ENCODE measurements at regions not wholly inside any gene's neighbourhood (a gene's known extent, or its start where the extent isn't known, plus 50 kb on each side); places are given as distances from the start of the nearest gene placed in this dataset.
"Not testable (repeated sequence)": the region's sequence is repeated elsewhere in the genome, so short reads cannot be mapped to it uniquely, and the experiment has no call there.

- no peak for DNase-seq (ENCODE audit: low spot score)
Measured at GRCh38 chr12:3367750-3368444, 123.1 kb upstream of the PRMT8 start.

- DNase-seq (ENCODE audit: low spot score): no peak
Measured at GRCh38 chr12:3371018-3371417, 120.0 kb upstream of the PRMT8 start.

GRCh38 chr12:3375326-3375725 lies 115.7 kb upstream of the PRMT8 start:
- no peak for DNase-seq (ENCODE audit: low spot score)

GRCh38 chr12:3376779-3377455 lies 114.1 kb upstream of the PRMT8 start:
- no peak for DNase-seq (ENCODE audit: low spot score)

- DNase-seq (ENCODE audit: low spot score): no peak
Measured at GRCh38 chr12:3378655-3379054, 112.3 kb upstream of the PRMT8 start.

- no peak for DNase-seq (ENCODE audit: low spot score)
Measured at GRCh38 chr12:3379079-3379478, 111.9 kb upstream of the PRMT8 start.

- no peak for DNase-seq (ENCODE audit: low spot score)
Measured at GRCh38 chr12:3380200-3381043, 110.6 kb upstream of the PRMT8 start.

DNA sequence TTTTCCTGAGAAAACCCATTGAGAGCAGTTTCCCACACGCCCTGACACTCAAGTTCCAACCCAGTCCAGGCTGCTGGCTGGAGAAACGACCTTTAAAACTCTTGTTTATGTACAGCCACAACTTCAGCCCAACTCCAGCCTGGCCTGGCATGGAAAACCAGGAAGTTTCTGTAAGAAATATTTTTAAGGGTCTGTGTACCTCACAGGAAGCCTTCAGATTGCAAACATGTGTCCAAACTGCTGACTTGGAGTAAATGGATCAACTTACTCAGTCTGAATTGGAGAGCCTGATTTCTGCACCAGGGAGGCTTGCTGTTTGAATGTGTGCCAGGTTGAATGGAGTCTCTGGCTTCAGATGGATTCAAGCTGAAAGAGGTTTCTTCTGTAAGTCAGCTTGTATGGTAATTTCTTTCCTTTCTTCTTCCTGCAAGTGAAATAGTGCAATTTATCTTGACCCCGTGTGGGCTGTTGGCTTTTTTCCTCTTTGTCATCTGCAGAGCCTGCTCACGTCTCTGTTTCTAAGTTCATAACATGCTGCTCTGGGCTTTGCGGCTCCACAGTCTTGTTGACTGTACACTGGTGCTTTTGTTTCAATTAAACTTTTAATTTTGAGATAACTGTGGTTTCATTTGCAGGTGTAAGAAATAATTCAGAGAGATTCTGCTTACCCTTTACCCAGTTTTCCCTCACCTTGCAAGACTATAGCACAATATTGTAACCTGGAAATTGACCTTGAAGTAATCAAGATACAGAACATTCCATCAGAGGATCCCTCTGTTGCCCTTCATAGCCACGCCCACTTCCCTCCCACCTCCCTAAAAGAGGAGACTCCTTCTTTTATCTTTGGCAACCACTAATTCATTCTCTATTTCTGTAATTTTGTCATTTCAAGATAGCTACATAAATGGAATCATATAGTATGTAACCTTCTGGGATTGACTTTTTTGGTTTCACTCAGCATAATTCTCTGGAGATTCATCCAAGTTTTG lies 109.7 kb upstream of the PRMT8 start:
- no peak for DNase-seq (ENCODE audit: low spot score)

GRCh38 chr12:3389986-3390385 lies 101.0 kb upstream of the PRMT8 start:
- DNase-seq (ENCODE audit: low spot score): no peak

DNA sequence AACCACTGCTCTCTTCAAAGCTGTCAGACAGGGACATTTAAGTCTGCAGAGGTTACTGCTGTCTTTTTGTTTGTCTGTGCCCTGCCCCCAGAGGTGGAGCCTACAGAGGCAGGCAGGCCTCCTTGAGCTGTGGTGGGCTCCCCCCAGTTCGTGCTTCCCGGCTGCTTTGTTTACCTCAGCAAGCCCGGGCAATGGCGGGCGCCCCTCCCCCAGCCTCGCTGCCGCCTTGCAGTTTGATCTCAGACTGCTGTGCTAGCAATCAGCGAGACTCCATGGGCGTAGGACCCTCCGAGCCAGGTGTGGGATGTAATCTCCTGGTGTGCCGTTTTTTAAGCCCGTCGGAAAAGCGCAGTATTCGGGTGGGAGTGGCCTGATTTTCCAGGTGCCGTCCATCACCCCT lies 93.4 kb upstream of the PRMT8 start:
- not testable (repeated sequence) for DNase-seq (ENCODE audit: low spot score)

DNA sequence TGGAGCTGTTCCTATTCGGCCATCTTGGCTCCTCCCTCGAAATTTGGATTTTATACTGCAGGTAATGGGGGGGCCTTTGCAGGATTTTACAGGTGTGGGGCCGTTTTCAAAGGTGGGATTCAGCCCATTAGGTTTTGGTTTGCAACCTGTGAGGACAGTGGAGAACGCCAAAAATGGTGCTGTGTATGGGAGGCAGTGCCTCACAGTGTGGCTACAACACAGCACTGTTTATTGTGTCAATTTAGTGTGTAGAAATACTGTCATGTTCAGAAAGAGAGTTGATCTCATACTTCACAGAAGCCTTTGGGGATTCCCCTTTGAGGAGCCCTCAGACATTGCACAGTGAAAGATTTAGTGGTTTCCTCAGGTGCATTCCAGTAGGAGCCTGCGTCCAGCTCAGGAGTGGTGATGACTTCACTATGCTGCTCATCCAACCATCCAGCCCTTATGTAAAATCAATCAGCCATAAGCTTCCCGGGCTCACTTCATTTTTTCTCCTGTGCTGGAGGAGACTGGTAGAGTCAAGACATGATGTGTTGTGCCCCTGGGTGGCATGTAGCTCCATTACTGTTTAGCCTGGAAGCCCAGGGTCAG lies 92.7 kb upstream of the PRMT8 start:
- no peak for DNase-seq (ENCODE audit: low spot score)

DNA sequence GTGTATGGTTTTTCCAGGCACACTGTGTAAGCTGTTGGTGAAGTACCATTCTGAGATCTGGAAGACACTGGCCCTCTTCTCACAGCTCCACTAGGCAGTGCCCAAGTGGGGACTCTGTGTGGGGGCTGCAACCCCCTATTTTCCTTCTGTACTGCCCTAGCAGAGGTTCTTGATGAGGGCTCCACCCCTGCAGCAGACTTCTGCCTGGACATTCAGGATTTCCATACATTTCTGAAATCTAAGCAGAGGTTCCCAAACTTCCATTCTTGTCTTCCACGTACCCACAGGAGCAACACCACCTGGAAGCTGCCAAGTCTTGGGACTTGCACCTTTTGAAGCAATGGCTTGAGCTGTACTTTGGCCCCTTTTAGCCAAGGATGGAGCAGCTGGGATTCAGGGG lies 85.2 kb upstream of the PRMT8 start:
- DNase-seq (ENCODE audit: low spot score): no peak

GRCh38 chr12:3407723-3408122 lies 83.3 kb upstream of the PRMT8 start:
- no peak for DNase-seq (ENCODE audit: low spot score)

DNA sequence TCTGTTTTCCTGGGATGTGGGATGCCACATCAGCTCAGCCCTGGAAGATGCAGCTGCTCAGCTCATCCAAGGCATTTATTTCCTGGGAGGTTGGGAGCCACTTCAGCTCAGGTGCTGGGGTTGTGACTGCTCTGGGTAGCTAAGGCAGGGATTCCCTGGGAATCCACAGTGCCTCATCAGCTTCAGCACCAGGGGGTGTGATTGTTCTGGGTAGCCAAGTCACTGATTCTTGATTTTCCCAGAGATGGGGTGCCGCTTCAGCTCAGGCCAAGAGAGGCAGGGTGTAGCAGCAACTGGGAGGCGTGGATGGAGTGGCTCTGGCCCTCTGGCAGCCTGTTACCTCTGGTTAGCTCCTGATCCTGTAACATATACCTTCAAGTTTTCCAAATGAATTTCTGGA lies 81.3 kb upstream of the PRMT8 start:
- no peak for DNase-seq (ENCODE audit: low spot score)

- no peak for DNase-seq (ENCODE audit: low spot score)
Measured at GRCh38 chr12:3416159-3416558, 74.8 kb upstream of the PRMT8 start.

- DNase-seq (ENCODE audit: low spot score): no peak
Measured at GRCh38 chr12:3416670-3417069, 74.3 kb upstream of the PRMT8 start.

DNA sequence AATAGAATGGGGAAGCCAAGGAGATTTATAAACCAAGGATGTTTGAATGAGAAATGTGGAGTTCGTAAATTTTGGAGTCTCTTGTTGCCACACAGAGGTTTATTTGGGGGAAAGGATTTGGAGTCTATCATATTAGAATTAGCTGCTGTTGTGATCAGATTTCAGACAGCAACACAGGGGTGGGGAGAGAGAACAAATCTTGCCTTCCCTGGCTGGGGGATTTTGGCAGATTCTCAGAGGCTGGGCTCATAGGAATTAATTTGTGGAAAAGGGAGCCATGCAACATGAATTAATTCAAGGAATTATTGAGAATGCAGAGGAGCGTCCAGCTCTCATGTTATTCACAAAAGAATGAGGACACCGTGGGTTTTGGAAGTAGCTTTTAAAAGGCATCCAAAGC lies 73.9 kb upstream of the PRMT8 start:
- DNase-seq (ENCODE audit: low spot score): no peak

DNA sequence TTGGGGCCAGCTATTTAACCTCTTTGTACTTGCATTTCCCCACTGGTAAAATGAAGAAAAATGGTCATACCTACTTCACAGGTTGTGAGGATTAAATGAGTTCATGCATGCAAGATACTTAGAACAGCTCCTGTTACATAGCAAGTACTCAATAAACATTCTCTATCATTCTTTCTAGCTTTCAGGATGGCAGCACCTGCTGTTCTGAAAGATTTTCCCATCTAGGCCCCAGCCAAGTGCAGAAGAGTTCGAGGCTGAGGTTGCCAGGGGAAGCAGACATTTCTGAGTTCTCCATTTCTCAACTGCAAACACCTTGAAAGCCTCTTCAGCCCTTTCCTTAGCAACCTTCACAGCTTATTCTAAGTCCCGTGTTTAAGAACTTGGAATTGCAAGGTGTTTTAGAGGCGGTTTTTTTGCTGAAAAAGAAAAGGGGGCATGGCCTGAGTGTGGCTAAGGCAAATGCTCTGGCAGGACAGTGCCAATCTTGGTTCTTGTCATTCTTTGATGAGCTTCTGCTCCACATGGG lies 73.0 kb upstream of the PRMT8 start:
- no peak for DNase-seq (ENCODE audit: low spot score)

DNA sequence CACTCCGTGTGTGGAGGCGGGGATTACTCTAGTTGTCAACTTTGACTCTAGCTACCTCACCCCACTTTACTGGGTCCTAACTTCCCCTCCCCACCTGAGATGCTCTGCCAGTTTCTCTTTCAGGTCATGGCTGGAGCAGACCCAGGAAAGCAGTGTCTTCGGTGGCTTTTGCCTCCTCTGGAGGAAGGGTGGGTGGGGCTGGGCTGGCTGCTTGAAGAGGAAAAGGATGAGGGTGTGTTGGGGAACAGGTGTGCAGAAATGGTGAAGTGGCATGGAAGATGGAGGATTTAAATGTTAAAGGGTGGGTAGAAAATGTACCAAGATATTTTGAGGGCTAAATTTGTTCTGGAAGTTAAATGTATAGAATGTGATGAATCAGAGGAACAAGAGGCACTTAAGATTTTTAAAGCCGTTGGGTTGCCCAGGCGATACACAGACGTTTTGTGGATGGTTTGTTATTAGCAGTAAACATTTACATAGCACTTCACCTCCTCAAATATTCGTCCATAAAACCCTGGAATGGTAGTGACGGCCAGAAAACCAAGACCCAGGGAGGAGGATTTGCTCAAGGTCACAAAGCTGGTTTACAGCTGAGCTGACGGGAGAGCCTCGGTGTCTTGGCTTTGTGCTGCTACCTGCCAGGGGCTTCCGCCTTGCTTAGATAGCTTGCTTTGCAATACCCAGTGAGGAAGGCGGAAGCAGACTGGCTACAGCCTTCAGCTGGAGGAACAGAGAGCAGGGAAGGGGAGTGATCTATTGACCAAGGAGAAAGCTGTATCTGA lies 72.2 kb upstream of the PRMT8 start:
- DNase-seq (ENCODE audit: low spot score): no peak

DNA sequence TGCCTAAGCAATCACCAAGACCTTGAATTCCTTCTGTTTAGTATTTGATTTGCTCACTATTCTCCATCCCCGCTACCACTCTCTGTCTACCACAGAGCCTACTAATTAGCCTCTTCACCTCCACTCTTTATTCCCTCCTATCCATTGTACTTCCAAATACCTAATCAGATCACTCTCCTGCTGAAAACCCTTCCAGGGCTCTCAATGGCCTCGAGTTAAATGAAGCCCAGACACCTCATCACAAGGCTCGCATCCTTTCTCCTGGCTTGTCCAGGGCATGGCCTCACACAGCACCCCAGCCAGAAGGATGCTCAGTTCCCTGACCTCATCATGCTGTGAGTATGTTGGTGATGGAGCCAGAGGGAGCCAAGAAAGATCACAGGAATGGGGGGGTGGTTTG lies 71.4 kb upstream of the PRMT8 start:
- DNase-seq (ENCODE audit: low spot score): no peak
